Astrocyte (in vitro differentiated cells and primary cell): ENCODE measurements at regions not wholly inside any gene's neighbourhood (a gene's known extent, or its start where the extent isn't known, plus 50 kb on each side); places are given as distances from the start of the nearest gene placed in this dataset.

ENCODE experiments used
- EZH2 ChIP-seq: IDR thresholded peaks from 2 replicates; pipeline ENCODE4 v1.6.1; 2012; ENCODE audit warnings: mild to moderate bottlenecking, low read length, inconsistent platforms; ENCODE audit not compliant: insufficient read depth
- TF ChIP-seq, protein P1 (sequence below): IDR thresholded peaks from 2 replicates; pipeline ENCODE4 v1.5.1; 2011; ENCODE audit warnings: low read depth, mild to moderate bottlenecking, inconsistent platforms, low read length, moderate library complexity; ENCODE audit not compliant: insufficient read depth

DNA sequence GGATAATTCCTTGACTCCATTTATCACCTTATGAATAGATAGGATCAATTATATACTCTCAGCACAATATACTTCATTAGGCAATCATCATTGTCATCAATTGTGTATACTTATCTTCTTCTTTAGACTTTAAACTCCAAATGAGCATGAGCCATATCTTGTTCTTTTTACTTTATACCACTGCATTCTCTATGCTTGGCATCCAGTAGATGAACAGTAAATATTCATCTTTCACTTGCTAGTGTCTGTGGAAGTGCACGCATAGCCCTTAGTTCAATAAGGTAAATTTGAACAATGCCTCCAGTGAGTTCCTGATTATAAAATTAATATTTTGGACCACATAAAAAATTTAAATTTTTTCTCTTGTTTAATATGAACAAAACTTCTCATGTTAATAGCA is 172.3 kb upstream of the SPRY2 start:
- TF ChIP-seq, protein P1, sequence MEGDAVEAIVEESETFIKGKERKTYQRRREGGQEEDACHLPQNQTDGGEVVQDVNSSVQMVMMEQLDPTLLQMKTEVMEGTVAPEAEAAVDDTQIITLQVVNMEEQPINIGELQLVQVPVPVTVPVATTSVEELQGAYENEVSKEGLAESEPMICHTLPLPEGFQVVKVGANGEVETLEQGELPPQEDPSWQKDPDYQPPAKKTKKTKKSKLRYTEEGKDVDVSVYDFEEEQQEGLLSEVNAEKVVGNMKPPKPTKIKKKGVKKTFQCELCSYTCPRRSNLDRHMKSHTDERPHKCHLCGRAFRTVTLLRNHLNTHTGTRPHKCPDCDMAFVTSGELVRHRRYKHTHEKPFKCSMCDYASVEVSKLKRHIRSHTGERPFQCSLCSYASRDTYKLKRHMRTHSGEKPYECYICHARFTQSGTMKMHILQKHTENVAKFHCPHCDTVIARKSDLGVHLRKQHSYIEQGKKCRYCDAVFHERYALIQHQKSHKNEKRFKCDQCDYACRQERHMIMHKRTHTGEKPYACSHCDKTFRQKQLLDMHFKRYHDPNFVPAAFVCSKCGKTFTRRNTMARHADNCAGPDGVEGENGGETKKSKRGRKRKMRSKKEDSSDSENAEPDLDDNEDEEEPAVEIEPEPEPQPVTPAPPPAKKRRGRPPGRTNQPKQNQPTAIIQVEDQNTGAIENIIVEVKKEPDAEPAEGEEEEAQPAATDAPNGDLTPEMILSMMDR, result no peak
- TF ChIP-seq EZH2, result no peak
